Ascending aorta (tissue), 2 donors: ENCODE measurements at regions not wholly inside any gene's neighbourhood (a gene's known extent, or its start where the extent isn't known, plus 50 kb on each side); places are given as distances from the start of the nearest gene placed in this dataset.

Experiments used
- DNase-seq, 2 donors: peaks; one replicate each; pipeline ENCODE4 v3.0.0-alpha.2; 2019; ENCODE audit warnings: low spot score in 2 of 2
- H3K27ac ChIP-seq, 2 donors: fragments of 200-600 bp; sonication (generic); one replicate each; pipeline ENCODE4 v1.5.1; 2016 to 2017; ENCODE audit warnings: mild to moderate bottlenecking in 1 of 2
- H3K27me3 ChIP-seq: fragments of 200-600 bp; sonication (generic); one replicate; pipeline ENCODE4 v1.5.1; 2017
- H3K36me3 ChIP-seq, 2 donors: fragments of 200-600 bp; sonication (generic); one replicate each; pipeline ENCODE4 v1.5.1; 2016
- H3K4me1 ChIP-seq, 2 donors: fragments of 200-600 bp; sonication (generic); one replicate each; pipeline ENCODE4 v1.5.1; 2016 to 2017; ENCODE audit warnings: mild to moderate bottlenecking in 1 of 2
- H3K4me3 ChIP-seq, 2 donors: fragments of 200-600 bp; sonication (generic); one replicate each; pipeline ENCODE4 v1.5.1; 2016 to 2017; ENCODE audit warnings: mild to moderate bottlenecking in 1 of 2
- H3K9me3 ChIP-seq, 2 donors: fragments of 200-600 bp; sonication (generic); one replicate each; pipeline ENCODE4 v1.5.1; 2016
- intact Hi-C: fragments of 100-400 bp; cut with DNase I; formaldehyde crosslinking; loops from one replicate; pipeline ENCODE4 v1.15.1; 2023
- TF ChIP-seq, protein P1 (sequence below), 3 experiments: fragments of 200-600 bp in 2 of 3; fragments of 450-650 bp in 1 of 3; sonication (generic) in 2 of 3; IDR thresholded peaks; one replicate each; pipeline ENCODE4 v1.5.1; 2016 to 2019; ENCODE audit warnings: antibody characterized with exemption in 3 of 3, mild to moderate bottlenecking in 1 of 3, moderate library complexity in 1 of 3

DNA sequence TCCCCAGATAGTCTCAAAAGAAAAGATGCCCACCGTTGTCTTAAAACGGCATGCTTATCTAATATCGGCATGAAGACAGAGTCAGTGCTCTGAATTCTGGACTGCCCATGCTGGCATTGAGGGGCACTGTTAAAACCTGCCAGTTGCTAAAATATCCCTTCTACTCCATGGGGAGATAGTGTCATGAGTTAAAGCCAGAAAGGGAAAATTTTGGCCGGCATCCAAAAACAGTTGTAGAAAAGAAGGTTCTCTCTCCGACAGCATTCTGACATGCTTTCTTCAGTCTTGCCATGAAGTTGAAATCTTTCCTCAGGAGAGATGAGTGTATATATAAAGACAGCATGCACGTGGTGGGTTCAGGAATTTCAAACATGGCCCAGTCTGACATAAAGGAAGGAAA is 401.3 kb upstream of the PIK3C3 start:
- intact Hi-C loops: no loop called here
- TF ChIP-seq, protein P1, sequence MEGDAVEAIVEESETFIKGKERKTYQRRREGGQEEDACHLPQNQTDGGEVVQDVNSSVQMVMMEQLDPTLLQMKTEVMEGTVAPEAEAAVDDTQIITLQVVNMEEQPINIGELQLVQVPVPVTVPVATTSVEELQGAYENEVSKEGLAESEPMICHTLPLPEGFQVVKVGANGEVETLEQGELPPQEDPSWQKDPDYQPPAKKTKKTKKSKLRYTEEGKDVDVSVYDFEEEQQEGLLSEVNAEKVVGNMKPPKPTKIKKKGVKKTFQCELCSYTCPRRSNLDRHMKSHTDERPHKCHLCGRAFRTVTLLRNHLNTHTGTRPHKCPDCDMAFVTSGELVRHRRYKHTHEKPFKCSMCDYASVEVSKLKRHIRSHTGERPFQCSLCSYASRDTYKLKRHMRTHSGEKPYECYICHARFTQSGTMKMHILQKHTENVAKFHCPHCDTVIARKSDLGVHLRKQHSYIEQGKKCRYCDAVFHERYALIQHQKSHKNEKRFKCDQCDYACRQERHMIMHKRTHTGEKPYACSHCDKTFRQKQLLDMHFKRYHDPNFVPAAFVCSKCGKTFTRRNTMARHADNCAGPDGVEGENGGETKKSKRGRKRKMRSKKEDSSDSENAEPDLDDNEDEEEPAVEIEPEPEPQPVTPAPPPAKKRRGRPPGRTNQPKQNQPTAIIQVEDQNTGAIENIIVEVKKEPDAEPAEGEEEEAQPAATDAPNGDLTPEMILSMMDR (IDR thresholded peaks at IDR 0.05): no peak
- H3K36me3 ChIP-seq: no peaks in the 10 kb centered on the region
- H3K27ac ChIP-seq: no peak overlapping the region
- no peak for DNase-seq
- no peaks in the 10 kb centered on the region for H3K4me1 ChIP-seq
- no peaks in the 10 kb centered on the region for H3K9me3 ChIP-seq
- H3K4me3 ChIP-seq: no peak overlapping the region
- no peaks in the 10 kb centered on the region for H3K27me3 ChIP-seq

DNA sequence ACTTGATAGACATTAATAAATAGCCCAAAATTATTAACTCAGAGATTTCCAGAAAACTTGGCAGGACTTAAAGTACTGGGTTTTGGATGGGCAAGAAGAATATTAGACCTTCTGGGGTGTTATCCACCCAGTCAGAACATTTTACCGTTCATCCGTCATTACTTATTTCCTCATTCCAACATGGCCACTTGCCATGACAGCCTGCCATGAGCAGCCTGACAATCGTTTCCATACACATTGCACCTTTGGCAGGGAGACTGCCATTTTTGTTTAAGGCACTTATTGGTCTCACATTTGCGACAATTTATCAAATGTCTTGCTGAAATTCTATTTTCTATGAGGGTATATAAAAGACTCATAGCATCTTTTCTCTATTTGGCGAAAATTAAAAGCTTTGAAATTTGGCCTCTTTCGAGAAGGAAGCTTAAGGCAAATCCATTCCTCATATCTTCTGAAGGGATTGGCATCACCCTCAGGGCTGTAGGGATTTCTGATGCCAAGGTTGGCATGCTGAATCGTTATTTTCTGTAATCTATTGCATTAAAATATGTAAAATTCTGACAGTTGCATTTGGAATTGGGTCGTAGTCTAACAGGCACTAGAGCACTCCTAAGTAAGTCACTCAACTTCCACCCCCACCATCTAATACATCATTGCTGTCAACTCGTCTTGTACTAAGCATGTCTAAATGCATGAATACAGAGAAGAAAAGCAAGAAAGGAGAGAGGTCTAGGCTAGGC is 406.3 kb upstream of the PIK3C3 start:
- intact Hi-C loops: no loop called here
- no peak for DNase-seq
- H3K27me3 ChIP-seq: no peaks in the 10 kb centered on the region
- TF ChIP-seq, protein P1 (IDR thresholded peaks at IDR 0.05): no peak
- H3K4me1 ChIP-seq: no peaks in the 10 kb centered on the region
- no peak overlapping the region for H3K4me3 ChIP-seq
- no peak overlapping the region for H3K27ac ChIP-seq
- H3K9me3 ChIP-seq: no peaks in the 10 kb centered on the region
- H3K36me3 ChIP-seq: no peaks in the 10 kb centered on the region

DNA sequence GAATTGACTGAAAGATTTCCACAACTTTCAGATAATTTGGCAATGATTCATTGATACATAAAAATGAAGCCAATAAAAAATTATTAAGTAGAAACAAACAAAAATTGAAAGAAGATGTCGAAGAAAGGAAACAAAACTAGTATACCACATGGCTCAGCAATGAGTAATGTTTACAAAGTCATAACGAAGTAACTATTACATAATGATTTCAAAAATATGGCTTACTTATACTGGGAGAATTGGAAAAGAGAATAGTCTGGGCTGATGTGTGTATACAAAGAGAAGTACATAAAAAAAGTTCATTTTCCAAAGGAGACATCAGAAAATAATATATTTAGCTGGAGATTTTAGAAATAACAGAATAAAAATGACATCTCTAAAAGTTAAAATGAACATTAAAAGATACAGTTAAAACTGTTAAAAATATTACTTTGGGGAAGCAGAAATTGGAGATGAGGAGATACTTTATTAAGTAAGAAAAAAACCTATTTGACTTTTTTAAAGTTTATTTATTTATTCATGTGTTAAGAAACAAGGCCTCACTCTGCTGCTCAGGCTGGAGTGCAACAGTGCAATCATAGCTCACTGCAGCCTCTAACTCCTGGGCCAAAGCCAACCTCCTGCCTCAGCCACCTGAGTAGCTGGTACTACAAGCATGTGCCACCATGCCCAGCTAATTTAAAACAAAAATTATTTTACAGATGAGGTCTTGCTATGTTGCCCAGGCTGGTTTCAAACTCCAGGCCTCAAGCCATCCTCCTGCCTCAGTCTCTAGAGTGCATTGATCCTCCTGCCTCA is 409.7 kb upstream of the PIK3C3 start:
- Histone ChIP-seq H3K4me1 (no peaks in the 10 kb centered on the region), H3K27me3 (no peaks in the 10 kb centered on the region), H3K27ac (no peak overlapping the region), H3K9me3 (no peaks in the 10 kb centered on the region), H3K4me3 (no peak overlapping the region), H3K36me3 (no peaks in the 10 kb centered on the region)
- TF ChIP-seq, protein P1 (IDR thresholded peaks at IDR 0.05): no peak
- intact Hi-C loops: no loop called here
- no peak for DNase-seq

DNA sequence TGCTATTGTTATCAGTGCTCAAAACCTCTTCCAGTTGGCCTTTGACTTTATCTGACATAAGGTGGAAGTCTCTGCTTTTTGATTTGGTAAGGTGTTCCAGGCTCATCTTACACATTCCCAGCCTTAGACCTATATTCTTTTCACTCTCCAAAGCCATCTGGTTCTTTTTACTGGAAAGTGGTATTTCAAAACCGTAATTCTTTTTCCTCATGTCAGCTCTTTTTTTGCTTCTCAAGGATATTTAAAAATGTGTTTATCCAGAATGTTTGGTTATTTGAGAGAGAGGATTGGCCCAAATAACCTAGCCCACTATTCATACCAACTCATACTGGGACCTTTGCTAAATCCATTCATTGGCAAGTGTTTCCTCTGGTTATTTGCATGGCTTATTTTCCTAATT is 411.2 kb upstream of the PIK3C3 start:
- TF ChIP-seq, protein P1 (IDR thresholded peaks at IDR 0.05): no peak
- H3K4me1 ChIP-seq: no peaks in the 10 kb centered on the region
- no peaks in the 10 kb centered on the region for H3K27me3 ChIP-seq
- H3K4me3 ChIP-seq: no peak overlapping the region
- intact Hi-C loops: no loop called here
- no peaks in the 10 kb centered on the region for H3K36me3 ChIP-seq
- H3K27ac ChIP-seq: no peak overlapping the region
- DNase-seq: no peak
- no peaks in the 10 kb centered on the region for H3K9me3 ChIP-seq

DNA sequence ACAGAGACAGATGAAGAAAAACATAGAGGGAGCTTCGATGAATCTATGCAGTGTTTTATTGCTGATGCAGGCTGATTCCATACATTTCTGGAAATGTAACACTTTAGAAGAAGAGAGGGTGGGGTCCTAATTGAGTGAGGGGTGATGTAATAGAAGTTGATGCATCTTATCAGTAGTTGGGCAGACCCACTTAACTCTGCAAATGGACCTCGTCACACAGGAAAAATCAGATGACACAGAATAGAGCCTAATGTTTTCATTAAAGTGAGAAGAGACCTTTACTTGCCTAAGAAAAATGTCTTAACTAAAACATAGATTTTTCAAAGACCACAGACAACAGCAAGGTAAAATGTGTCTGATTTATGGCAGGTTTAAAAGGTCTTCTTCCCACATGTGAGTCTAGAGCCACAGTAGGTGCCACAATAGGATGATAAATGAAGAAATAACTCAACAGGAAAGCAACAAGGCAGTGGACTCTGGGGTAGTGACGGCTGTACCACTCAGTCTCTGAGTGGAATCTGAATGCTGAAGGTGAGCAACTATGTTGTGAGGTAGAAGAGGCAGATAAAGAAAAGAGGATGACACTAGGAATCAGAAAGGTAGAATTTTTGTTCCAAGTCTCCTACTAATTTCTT is 414.7 kb upstream of the PIK3C3 start:
- Histone ChIP-seq H3K9me3 (no peaks in the 10 kb centered on the region), H3K27me3 (no peaks in the 10 kb centered on the region), H3K27ac (no peak overlapping the region), H3K4me3 (no peak overlapping the region), H3K4me1 (no peaks in the 10 kb centered on the region), H3K36me3 (no peaks in the 10 kb centered on the region)
- TF ChIP-seq, protein P1 (IDR thresholded peaks at IDR 0.05): no peak
- no peak for DNase-seq
- intact Hi-C loops: no loop called here
